HG02870 (cell line): ENCODE measurements at regions not wholly inside any gene's neighbourhood (a gene's known extent, or its start where the extent isn't known, plus 50 kb on each side); places are given as distances from the start of the nearest gene placed in this dataset.

Experiments
- ATAC-seq: cut with Tn5 transposase; IDR thresholded peaks from one replicate; pipeline ENCODE4 v1.9.1; 2021; ENCODE audit warnings: mild to moderate bottlenecking, moderate library complexity; ENCODE audit not compliant: unreplicated experiment

DNA sequence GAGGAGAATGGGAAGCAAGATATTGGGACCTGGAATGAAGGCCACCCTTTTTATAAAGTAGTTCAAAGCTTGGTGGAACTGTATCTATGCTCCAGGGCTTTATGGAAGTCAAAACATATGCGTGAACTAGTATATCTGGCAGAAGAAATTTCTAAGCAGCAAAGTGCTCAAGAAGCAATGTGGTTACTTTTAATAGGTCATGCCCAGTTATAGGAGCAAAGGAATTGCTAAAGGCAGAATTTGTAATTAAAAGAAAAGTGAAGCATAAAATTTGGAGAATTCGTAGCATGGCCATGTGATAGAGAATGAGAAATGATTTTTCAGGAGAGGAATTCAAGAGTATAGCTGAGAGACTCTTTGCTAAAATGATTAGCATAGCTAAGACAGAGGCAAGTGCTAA, 1110.4 kb downstream of the XPNPEP1 start:
- no peak for ATAC-seq

DNA sequence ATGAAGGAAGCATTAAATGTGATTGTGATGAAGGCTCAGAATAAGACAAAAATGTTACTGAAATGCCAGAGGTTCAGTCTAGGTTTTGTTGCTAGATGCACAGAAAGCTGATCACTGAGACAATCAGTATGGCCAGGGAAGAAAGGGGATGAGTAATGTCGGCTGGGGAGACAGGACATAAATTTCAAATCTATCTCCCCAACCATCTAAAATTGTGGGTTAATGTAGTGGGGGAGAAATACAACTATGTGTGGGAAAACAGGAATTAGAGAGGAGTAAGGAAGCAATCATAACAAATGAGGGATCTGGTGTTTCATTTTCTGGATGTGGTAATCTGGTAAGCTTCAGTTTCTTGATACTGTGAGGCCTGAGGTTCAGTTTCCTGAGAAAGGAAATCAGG, 1111.0 kb downstream of the XPNPEP1 start:
- ATAC-seq, result no peak

DNA sequence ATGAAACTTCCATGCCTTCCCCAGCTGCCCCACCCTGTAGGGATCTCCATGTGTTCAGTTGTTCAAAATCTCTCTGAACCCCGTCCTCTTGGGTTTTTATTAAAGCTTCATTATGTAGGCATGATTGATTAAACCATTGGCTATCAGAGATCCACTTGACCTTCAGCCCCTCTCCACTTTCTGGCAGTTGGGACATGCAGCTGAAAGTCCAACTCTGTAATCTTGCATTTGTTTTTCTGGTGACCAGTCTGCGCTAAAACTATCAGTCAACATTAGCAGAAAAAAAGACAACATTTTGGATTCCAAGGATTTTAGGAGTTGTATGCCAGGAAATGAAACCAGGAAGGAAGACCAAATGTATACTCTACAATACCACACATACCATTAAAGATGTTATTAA, 1115.1 kb downstream of the XPNPEP1 start:
- no peak for ATAC-seq

DNA sequence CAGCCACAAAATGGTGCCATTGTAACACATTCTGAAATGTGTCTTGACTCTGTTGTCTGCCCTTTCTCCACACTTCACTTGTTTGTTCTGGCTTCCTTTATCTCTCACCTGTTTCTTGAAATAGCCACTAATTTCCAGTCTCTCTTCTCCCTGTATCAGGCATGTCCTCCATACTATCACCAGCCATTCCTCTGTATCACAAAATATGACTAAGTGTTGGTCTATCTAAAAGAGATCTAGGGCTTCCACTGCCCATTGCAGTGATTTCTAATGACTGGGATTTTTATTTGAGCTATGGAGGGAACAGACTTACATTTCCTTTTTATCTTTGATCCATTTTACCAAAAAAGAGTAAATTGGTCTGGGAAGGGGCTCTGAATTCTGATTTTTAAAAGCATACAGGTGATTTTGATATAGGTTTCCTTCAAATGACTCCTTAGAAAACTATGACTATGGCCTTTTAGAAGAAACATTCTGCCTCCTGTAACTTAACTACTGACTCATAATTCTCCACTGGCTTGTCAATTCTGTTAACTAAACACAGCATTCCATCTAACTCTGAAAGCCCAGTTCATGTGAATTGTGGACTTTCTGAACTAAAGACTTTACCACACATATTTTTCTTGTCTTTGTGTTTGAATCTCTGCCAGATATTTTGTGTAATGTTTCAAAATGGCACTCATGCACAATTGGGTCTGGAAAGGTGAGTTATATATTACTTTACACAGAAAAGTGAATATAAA, 1121.4 kb downstream of the XPNPEP1 start:
- no peak for ATAC-seq

DNA sequence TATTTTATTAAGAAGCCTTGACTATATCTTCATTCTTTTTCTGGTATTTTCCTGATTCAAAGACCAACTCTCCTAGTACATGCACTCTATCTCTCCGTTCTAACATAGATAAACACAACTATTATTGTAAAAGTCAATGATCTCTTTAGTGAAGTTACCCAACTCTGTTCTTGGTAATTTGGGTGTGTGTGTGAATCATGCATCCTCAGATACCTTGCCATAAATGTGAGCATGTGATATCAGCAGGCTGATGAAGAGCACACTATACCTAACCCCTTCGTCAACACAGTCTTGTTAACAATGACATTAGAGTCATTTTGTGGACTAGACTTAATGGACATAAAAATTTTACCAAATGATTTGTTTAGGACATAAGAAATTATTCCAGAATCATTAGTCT, 1122.1 kb downstream of the XPNPEP1 start:
- ATAC-seq, result no peak

DNA sequence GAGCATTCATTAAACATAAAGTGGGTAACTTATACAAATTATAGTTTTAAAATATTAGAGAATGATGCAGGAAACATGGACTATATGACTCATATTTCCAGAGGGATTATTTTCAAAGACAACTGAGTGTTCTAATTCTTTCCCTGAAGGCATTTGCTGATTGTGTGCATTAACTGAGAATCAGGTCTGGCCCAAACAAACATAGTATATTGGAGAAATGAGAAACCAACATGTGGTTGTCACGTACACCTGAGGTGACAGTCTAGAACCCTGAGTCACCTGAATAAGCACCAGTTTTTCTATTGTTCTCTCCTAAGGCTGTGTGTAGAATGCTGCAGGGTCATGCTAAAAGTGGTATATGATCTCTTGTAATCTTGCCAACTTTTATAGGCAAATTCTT, 1125.7 kb downstream of the XPNPEP1 start:
- ATAC-seq, result no peak

DNA sequence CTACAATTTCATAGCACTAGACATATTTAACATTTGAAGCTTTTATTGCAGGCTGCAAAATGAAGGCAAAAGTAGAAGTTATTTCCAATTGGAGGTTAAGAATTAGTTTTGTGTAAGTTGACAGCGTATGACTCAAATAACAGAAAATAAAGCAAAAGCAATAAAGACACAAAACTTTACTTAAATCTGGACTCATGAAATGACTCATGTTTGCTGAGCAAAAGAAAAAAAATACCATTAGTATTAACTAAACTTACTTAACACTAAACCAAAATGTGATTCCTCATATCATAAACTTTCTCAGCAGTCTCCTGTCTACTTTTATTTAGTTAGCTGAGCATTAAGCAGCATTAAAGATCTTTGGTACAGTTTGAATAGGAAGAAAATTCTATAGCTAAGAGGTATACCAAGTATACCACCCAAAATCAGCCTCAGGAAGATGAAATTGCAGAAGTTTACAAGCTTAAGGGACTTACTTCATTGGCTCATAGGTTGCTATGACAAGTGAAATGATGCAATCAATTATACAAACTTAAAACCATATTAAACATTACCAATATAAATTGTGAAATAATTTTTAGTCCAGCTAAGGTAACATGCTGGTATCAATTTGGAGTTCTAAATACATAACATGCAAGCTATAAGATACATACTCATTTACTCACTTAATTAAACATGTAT, 1131.4 kb downstream of the XPNPEP1 start:
- ATAC-seq, result no peak

DNA sequence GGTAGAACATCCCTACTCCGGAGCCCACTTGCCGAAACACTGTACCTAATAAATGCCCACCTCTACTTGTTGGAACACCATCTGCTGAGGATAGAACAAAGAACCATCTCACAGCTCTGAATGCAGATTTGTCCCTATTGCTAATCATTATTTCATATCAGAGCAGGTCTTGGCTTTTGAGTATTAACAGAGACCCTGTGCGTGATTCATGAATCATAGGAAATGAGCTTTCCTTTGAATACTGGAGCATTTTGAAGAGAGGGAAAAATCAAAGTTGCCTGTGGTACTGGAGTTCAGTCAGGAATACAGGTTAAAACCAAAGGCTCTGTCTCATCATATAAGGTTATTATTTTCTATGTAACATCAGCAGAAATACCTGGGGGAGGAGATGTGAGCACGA, 1132.3 kb downstream of the XPNPEP1 start:
- no peak for ATAC-seq

DNA sequence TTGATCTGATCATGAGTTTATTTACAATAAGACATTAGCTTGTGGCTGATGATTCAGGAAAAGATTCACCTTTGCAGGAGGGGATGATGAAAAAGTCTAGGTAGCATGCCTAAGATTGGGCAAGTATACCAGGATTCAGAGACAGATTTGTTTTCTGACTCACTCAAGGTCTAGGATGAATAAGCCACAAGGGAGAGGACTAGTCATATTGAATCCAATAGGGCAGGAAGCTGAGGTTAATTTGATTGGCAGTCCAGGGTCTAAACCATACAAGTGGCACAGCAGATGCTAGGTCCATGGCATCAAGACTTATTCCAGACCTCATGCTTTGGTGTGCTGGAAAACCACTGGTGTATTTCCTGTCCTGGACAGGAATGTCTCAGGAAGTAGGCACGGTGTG, 1133.4 kb downstream of the XPNPEP1 start:
- ATAC-seq, result peak; percentile 65

DNA sequence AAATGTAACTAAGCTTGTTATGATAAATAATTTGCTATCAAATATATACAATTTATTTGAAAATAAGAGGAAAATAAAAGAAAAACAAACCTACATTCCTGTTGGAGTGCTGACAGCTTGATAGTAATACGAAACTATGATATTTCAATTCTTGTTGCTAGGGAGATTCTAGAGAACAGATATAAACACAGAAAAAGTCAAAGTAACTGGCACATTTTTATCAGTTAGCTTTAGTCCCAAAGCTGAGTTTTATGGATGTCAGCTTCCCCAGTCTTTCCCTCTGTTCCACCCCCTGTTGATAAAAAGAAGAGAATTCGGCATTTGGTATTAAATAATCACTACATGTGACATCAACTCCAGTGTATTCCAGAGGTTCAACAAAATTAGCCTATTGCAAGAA, 1134.0 kb downstream of the XPNPEP1 start:
- no peak for ATAC-seq

DNA sequence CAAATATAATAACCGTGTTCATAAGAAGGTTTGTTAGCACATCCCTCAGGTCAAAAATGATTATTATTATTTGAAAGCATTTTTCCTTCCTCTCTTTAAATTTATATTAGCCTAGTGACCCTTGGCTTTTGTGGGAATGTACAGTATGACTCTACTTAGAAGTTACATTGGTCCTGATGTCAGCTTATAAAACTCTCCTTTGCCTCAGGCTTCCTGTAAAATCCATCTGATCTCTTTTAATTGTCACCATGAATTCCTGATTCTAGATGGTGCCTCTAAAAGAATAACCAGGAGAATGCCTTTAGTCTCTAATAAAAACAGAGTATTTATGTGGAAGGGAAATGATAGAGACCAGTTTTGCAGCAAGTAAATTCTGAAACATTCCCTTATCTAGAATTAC, 1134.4 kb downstream of the XPNPEP1 start:
- no peak for ATAC-seq

DNA sequence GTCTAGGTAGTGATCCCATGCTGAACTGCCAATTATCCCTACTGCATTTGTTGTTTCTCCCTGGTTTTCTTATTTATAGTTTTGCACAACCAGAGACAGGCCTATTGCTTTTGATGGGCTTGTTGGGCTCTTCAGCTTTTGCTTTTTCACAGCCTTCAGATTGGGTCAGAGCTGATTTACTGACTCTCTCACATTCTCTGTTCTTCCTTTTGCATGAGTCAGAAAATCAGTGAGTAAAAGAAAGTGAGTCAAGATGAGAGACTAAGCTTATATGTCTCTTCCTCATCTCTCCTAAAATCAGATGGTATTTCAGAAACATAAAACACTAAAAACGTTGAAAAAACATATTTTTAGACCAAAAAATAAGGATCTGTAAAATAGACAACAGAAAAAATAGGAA, 1135.4 kb downstream of the XPNPEP1 start:
- no peak for ATAC-seq

DNA sequence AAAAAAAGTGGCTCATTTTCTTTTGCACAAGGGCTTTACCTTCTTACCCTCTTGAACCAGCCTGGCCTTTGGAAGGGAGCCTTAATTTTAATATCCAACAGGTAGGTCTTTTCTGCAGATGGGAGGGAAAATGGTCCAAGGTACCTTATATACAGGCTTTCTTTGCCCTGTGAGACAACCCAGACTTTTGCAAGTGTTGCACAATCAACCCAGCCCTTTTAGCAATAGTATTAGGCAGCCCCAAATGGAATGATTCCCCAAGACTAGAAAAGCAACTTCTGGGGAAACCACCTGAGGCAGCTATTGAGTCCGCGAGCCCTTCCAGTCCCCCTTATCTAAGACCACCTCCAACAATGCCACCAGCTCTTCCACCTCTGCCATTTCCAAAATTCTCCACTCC, 1138.3 kb downstream of the XPNPEP1 start:
- ATAC-seq, result no peak

DNA sequence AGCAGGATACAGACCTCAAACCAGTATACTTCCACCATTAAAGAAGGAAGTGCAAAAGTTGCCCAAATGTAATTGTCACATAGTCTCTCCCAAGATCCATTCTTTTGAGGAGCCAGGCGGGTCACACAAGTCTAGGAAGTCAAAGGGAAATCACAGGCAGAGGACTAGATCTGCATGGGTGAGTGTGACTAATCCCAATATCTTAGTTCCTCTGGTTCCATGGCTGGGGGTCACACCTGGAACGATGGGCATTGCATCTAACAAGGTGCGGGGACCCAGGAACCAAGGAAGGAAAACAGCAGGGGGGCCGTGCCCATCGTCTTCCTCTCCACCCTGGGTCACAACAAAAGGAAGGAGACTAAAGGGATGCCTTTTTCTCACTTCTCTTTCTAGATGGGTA, 1138.8 kb downstream of the XPNPEP1 start:
- no peak for ATAC-seq

DNA sequence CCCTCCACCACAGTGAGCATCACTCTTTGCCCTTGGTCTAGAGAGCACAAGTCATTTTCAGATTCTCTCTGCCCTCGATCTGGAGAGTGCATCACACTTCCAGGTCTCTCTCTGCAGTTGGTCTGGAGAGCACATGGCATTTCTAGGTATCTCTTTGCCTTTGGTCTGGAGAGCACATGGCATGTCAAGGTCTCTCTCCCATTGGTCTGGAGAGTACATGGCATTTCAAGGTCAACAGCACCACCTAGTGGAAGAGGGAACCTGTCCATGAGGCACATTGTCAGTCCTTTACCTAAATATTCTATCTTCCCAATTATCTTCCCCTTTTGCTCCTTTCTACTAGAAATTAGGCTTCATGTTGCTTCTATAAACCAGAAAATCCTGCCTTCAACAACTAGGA, 1139.4 kb downstream of the XPNPEP1 start:
- ATAC-seq, result peak; percentile 88

DNA sequence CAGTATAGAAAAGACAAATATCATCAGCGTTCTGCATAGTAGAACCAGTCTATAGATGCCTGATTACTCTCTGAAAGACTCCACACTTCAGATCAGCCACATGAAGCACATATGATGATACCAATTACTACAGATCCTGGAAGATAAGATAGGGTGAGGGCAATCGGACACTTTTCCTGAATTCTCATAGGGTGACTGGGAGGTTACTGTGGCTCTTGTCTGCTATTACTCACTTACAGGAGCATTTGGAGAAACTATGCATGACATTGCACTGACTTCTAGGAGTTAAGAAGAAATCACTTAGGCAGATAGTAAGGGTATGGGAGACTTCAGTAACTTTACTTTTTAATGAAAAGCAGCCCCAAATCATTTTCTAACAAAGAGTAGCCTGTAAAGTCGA, 1140.9 kb downstream of the XPNPEP1 start:
- no peak for ATAC-seq

DNA sequence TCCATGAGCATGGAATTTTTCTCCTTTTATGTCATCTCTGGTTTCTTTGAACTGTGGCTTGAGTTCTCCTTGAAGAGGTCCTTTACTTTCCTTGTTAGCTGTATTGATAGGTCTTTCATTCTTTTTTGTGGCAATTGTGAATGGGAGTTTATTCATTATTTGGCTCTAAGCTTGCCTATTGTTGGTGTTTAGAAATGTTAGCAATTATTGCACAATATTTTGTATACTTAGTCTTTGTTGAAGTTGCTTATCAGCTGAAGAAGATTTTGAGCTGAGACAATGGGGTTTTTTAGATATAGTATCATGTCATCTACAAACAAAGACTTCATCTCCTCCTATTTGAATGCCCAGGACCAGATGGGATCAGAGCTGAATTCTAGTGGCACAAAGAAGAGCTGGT, 1143.8 kb downstream of the XPNPEP1 start:
- no peak for ATAC-seq

DNA sequence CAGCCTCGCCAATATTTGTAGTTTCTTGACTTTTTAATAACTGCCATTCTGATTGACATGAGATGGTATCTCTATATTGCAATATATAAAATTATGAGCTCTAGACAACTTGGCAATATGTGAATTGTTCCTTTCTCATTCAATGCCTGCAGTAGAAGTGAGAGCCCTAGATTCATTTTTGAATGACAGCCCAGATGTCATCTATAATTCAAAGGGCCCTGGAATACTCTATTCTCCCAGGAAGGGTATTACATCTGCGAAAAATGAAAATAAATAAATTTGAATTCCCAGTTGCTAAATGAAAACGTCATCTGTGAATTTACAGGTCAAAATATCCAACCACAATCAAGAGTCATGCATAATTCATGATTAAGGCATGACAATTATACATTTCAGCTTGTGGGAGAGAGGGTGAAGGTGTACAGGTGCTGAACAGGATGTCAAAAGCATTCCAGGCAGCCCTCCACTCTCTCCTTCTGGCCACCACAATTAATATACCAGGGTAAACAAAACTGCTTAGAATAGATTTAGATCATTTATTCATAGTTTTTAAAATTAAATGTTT, 1147.3 kb downstream of the XPNPEP1 start:
- no peak for ATAC-seq

DNA sequence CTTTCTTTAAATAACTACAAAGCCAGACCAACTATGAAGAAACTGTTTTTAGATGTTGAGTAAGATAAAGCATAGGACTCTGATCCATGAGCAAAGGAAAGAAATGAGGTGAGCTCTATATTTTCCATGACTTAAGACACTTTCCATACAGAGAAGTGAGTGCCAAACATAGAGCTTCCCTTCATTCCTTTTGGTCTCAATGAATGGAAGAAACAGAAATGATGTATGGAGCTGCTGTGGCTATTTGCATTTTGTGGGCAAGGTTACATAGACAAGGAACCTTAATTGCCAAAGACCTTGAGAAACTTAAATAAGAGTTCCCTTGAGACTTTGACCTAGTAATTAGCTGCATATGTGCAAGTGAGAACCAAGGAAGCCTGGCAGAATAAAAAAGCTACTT, 1152.2 kb downstream of the XPNPEP1 start:
- ATAC-seq, result no peak

DNA sequence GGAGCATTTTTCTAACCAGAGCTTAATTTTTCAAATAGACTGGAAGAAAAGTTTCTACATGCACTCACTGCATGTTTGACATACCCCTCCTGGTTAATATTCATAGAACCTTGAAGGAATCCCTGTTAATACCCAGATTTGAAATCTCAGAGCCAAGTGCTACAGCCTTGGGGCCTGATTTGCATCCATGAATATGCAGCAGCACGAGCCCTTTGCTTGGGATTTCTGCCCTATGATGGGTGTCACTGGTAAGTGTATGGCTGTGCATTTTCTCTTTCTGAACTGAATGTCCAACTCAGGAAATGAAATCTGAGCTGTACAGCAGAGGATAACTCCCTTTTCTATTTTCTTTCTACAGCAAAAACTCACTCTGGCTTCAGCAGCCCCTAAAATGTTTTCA, 1157.5 kb downstream of the XPNPEP1 start:
- ATAC-seq, result no peak

DNA sequence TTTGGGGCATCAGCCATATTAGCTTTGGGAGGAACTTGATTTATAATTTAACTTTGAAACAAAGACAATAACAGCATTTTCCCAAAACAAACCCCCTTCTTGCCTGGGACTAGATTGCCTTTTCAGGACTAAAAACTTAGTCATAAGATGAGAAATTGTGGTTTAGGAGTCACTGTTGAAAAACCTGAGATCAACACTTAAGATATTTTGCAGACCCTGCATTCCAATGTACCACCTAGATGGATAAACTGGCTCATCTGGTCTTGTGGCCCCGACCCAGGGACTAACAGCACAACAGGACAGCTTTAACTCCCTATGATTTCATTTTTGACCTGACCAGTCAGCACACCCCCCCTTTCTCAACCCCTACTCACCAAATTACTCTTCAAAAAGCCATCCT, 1165.4 kb downstream of the XPNPEP1 start:
- ATAC-seq, result no peak

DNA sequence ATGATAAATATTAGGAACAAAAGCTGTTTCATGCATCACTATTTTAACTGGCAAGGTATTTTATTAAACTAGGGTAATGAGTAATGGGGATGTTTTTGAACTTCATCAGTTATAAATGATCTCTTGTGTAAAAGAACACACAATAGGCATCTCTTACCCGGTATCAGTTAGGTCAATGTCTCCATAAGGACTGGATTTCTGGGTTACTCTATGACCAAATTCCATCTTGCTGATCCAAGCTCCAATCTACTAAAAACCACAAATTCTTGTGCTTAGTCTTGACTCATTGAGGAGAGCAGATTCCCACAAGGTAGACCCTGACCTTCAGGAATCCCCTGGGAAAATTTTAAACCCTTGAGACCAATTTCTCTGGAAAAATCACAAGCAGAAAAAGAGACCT, 1167.7 kb downstream of the XPNPEP1 start:
- ATAC-seq, result no peak
